ENCODE measurements at regions not wholly inside any gene's neighbourhood (a gene's known extent, or its start where the extent isn't known, plus 50 kb on each side); places are given as distances from the start of the nearest gene placed in this dataset.

DNA sequence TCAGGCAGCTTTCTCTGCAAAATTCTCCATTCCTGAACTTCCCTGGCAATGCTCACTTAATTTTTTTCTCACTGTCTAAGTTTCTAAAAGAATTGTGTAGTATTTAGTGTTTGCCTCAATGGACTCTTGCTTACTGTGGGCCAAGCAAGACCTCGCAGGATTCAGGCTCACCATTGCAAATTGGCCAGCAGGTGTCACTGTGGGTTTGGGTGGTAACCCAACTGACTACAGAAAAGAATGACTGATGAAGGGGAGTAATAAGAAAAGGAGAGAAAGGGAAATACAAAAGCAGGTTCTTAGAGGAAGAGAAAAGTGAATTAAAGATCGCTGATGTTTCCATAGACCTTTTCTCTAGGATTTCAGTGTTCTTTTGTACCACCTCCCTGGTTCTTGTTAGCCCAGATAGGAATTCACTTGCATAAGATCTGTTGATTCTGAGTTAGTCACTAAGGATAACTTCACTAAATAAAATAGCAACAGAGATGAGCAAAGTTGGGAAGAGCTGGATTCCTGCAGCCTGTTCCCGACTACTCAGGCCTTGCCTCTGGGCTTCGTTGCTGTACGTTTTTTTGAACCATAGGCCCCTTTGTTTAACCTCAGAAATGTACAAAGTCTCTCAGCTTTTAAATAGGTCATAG is 386.5 kb upstream of the DDHD1 start:
- peak; percentile 62 for DNase-seq

DNA sequence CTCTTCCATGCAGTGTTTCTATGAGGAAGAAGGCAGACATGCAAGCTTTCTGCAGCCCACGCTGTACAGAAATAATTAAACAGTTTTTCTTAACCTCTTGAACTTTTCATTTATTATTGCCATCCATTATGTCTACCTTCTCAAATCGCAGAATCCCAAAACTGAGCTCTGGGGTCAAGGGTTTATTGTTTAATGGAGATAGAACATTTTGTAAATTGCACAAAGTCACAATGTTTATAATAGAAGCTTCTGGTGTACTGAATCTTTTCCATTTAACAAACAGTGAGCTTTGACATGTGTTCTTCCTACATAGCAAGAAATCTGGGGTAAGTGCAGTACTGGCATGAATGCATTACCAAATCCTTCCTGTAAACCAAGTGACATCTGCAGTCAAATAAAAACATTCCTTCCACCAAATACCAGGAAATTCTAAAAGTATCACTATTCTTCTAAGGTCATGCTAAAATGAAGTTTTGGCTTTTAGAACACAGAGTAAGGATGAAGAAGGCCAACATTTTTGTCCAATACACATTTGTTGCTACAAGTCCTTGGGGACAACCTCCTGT is 385.3 kb upstream of the DDHD1 start:
- DNase-seq = no peak

DNA sequence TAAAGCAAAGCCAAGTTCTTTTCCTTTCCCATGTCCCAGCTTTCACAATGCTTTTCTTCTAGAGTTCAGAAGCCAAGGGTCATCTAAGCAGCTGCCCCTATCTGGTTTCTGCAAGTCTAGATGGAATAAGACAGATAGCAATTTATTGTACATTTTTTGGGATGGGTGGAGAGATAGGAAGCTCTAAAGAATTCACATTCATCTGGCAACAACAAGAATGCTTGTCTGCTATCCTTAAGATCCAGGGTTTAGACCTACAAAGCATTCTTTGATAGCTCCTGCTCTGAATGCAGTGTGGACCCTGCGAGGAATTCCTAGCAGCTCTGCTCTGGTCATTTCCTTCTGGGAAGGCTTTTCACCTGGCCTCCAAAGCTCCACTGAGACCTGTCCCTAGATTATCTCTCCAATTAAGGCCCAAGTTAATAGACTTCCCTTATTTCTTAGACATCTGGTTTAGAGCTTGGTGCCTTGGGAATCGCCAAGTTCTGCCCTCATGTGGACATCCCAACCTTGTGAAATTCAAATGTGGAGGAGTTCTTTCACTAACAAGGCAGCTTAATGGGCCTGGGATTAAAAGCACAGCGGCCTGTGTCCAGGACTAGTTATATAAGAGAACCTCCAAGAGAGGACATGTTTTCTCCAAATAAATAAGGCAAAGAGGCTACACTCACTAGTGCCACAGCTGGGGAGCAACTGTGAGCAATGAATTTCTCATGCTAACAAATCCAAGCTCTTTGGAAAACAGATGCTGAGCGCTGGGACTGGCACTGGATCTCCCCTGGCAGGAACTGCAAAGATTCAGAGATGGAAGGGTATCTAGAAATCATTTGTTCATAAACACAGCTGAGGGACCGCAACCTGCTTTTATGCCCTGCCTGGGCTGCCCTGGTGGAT is 384.5 kb upstream of the DDHD1 start:
- DNase-seq = no peak

DNA sequence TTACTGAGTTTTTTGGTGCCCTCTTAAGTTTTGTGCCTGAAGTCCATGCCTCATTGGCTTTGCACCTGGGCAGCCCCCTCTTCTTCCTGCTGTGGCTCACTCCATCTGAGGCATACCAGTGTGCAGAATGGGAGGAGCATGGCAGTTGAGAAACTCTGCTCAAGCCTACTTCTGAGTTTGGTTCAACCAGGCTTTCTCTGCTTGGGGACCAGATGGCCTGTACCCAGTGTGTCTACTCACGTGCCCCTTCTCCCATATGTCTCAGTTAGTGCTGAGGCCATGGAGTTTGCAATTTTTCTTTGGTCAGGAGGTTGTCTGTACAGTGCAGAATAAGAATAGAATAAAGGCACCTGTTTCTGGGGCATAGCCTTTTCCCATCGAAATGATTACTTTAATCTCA is 383.3 kb upstream of the DDHD1 start:
- DNase-seq = no peak

DNA sequence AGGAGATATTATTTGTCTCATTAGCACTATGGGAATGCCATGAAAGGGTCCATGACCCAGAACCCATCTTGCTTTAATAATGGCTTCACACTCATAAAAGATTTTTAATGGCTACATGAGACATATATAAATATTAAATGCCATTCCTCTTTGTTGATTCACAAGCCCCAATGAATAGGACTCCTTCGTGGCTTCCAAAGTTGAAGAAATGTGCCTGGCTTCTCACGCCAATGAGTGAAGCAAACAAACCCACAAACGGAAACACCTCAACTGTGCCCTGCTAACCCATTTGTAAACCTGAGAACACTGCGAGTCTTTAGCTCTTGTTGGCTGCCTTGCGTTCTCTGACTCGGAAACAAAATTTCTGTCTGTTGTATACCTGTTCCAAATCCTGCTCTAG is 381.7 kb upstream of the DDHD1 start:
- no peak for DNase-seq

DNA sequence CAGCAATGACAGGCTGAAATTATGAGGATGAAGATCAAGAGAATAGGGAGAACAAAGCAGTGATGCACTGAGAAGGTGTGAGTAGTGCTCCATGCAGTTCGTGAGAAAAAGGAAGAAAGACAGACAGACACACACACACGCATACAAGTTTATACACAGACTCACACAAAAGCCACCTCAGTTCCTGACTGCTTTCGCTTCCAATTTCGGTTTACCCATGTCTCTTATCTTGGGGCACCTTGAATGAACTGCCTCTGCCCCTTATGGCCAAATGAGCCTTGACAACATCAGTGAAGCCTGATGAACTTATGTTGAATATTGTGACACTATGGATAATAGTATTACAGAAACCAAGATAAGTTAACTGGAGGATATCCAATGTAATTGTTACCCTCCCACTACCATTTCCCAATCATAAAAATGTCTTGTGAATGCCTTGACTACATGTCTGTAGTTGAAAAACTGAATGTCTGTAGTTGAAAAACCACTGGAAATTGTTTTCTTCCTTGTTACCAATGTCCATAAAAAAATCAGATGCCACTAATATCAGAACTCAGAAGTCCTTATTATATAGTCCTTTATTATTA is 380.4 kb upstream of the DDHD1 start:
- no peak for DNase-seq

DNA sequence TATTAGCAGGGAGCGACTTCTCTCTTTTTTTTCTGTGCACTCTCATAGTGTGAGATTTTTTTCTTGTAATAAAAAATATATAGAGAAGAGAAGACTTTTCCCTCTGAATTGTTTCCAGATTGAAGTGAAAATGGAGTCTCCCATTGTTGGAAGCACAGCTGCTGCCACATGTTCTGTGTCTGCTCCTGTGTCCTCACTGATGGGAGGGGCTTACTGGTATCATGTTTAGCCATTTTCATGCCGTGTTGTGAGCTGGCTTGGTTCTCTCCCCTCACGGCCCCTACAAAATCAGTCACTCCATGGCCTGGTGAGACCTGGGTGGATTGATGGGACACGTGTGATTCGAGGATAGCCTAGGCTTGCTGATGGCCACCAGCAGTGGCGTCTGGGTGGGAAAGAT is 379.7 kb upstream of the DDHD1 start:
- DNase-seq = no peak

DNA sequence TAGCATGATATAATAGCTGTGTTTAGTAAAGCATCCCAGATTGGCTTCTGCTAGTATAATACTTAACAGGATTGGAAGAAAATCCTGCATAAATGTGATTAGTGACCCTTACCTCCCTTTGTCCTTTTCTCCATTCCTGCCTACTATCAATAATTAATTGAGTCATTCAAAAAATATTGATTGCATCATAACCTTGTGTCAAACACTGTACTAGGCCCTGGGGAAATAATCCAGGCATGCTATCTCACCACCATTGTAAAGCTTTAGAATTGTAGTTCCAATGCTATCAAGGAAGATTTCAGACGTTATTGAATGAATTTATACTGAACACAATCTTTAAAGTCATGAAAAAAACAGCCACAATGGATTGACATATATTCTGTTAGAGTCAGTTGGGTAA is 378.6 kb upstream of the DDHD1 start:
- no peak for DNase-seq

DNA sequence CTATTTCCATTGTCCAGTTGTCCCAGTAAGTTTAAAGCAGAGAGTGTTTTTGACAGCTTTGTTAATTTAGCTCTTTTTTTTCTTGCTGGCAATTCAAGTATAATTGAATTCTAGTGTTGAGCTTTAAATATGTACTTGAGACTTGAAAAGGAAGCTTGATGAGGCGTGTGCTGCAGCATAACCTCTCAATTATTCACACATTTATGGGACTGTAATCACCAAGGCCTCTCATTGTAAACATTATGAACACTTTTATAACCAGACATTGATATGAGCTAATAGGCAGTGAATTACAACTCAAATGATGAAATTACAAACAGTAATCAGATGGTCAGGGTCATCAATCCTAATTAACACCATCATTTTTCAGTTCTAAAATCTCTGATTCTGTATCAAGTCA is 378.0 kb upstream of the DDHD1 start:
- DNase-seq = peak; percentile 56

DNA sequence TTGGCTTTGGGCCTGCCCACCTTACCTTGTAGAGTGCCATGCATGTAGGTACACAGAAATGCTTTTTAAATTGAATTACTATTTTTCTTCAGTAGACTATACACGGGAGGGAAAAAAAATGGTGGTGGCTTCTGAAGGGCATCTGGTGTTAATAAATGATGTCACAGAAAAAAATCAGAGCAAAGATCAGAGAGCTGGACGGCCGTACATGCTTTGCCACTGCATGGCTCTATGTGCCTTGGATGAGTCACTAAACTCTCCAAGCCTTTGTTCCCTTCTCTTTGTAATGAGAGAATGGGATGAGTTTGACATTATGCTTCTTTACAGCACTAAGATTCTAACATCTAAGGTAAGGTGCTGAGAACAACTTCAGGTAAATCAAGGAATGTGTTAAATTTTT is 376.4 kb upstream of the DDHD1 start:
- no peak for DNase-seq

DNA sequence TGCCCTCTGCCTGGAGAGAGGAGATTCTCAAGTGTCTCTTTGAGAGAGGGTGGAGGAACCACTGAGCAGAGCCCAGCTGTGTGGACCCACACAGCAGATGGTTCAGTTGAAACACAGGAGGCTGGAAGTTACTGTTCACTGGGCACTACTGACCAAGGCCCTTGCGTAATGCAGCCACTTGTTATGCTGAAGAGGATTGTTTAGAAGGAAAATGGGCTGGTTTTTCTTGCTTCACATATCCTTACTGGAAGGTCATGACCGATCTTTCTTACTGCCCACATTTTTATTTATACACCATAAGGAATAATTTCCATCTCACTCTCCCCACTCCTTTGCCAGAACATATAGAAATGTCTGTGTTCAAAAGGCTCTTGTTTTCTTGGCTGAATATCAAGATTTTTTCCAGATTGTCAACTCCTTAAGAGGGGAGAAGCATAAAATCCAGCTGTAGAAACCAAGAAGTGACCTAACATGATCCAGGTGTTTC is 375.1 kb upstream of the DDHD1 start:
- DNase-seq = peak; percentile 57

DNA sequence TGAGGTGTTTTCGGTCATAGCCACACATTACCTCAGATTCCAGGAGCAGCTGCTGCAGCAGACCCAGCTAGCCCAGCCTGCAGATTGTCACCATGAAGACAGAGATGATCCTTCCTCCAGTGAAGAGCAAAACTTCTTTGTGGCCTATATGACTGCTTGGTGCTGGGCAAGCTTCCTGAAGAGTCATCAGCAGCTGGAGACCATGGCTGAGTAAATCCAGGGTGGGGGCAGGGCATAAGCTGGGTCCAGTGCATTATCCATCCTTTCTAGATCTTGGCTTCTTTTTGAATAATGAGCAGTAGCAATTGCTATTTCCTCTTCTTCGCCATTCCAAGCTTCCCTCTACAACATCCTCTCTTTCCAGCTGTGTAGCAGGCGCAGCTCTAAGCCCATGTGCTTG is 373.1 kb upstream of the DDHD1 start:
- DNase-seq = no peak

DNA sequence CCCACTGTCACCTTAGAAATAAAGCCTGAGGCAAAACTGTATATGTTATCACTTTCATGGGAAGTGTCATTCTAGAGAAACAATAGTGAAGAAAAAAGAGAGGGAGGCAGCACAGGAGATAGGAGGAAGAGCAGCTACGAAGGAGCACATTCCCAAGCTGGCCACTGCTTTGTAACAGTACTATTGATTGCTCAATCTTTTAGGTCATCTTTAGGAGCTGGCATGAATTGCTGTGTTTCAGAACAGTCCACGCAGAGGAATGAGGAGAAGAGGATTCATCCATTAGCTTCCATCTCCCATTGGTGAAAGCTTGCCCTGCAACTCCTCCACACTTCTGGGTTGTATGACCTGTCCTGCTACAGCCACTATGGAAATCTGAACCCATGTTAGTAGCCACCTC is 372.5 kb upstream of the DDHD1 start:
- DNase-seq = no peak

DNA sequence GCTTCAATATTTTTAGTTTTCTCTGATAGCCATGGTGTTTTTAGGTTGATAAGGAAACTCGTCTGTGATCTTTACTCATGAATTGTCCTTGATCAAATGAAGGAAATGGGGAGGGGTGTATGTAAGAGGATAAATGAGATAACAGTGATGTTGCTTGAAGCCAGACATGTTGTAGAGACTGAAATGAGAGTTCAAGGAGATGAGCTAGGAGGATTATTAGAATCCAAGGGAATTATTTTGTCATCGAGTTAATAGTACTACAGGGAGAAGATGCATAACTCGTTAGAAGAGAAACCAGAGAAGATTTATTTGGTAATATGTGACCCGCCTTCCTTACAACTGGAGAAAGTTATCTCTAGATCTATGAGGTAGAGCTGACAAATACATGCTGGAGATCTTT is 371.3 kb upstream of the DDHD1 start:
- DNase-seq = no peak

DNA sequence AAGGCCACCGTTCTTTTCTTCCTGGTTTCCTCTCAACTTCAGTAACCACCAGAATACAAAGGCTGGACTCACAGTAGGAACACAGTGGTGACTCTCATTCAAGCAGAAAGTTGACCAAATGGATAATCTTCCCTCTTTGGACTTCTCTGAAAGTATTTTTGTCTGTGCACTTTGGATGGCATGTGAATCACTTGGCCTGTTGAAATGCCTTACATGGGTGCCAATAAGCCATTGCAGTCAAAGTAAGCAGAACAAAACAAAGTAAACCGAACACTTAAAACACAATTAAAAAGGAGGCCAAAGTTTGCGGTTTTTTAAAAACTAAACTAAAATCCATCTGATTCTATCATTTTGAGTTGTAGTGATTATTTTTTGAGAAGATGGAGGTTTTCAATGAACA is 370.1 kb upstream of the DDHD1 start:
- no peak for DNase-seq

DNA sequence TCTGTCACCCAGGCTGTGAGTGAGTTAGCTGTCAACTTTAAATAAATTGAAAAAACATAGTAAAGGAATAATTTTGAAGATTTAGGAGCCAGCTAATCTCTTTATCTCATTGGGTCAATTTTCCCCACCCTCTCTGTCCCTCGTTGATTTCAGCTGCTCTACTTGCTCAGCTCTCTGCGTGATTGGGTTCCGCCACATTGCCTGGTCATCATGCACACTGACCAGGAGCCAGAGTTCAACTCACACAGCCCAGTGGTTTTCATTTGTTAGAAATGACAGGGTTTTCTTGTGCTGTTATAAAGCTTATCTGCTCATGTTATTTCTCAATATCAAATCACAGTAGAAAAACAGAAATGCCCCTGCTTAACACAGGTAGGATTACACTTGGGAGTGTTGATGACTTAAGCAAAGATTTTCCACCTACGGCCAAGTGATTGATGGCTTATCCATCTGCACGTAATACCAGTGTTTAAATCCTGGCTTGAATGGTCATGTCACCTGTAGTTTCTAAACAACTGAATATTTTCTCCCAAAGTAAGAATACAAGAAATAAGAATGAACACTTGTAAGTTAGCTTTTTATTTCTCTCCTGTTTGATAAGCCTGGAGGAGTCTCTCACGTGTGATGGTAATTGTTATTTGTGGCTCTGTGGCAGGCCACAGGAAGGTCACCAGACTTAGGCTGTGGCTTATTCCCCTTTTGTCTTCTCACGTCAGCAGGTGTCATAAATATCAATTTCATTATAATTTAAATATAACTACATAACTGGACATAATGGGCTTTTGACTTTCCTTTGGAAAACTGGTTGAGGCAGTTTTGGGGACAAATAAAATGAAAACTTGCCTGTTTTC is 367.2 kb upstream of the DDHD1 start:
- no peak for DNase-seq

DNA sequence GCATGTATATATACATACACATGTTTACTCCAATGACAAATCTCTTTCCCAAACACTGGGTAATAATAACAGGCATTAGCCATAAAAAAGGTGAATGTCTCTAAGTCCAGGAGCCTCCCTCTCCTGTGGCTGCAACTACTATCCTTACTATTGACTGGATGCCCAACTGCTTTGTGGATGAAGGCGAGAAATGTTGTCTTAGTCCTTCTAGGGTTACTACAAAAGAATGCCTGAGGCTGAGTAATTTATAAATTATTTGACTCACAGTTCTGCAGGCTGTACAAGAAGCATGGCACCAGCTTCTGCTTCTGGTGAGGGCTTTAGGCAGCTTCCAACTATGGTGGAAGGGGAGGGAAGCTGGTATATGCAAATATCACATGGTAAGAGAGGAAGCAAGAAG is 366.0 kb upstream of the DDHD1 start:
- no peak for DNase-seq

DNA sequence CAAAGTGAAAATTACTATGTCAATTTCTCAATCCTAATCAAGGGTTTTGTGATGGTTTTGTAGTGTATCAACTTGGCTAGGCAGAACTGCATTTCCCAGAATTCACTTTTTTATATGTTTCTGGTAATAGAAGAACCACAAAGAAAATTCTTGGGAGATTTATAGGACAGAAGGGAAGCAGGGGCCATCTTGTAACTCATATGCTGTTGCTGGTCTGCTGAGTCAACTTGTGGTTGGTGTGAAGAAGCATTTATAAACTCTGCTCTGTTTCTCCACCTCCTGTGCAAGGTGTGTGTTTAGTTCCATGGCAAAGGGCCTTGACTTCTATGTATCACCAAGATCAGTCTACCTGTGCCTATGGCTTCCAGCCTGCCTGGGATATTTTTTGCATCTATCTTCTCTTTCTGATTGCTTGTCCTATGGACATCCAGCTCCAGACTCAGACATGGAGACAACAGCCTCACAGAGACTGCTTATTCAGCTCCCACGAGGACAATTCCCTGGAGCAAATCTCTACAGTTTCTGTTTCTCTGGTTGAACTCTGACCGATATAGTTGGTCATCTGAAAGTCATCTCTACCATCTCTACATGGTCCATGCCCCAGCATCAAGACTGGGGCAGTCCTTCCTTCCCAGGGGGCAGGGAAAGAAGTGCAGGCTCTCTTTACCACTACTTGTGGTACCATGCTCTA is 364.3 kb upstream of the DDHD1 start:
- no peak for DNase-seq

DNA sequence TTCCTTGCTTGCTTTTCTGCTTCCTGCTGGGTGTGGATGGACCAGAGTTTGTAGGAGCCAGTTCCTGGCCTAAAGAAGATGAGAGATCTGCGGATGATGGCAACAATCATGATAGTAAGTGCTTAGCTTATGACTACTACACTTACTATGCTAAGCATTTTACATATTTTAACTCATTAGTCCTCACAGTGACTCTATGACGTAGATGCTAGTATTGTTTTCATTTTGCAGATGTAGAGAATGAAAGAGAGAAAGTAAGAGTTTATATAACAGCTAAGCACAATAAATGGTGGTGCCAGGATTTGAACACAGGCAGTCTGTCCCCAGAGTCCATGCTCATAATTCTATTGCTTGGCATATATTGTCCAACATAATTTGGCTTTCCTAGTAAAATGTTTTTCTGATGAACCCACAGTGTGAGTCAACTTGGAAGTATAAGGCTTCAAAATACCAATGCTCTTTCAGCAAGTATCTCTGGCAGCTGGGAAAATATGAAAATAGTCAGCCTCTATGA is 363.2 kb upstream of the DDHD1 start:
- no peak for DNase-seq

DNA sequence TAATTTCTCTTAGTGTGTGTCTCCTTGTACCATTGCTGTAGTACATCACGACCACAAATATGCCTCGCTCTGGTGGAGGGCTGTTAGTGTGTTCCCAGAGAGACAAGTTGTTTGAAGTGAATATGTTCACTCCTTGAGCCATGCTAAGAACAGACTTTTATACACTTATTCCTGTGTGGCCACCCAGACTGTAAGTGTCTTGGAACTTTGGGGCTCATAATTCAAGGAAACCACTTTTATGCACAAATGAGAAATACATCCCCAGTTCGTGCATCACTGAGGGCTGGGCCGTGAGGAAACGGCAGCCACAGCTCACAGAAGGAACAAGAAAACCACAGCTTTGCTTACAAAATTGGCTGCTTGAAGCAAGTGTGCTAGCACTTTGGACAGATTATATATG is 362.2 kb upstream of the DDHD1 start:
- peak; percentile 11 for DNase-seq

DNA sequence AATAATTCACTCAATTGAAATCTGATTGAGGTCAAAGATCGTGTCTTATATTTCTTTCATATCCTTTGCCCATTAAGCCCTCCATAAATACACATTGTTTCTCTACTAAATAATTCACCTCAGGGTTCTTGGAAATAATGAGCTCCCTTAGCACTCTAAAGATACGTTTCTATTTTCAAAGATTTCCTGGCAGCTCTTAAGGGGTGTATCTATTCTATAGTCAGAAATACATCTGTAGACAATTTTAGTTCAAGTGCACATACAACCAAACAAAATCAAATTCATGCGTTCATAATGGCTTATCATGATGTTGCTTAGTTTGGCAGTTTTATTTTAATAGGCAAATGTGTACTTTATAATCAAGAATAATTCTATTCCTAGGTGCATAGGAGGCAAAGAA is 361.1 kb upstream of the DDHD1 start:
- no peak for DNase-seq

All from DMS79 (cell line).